ENCODE measurements at regions not wholly inside any gene's neighbourhood (a gene's known extent, or its start where the extent isn't known, plus 50 kb on each side); places are given as distances from the start of the nearest gene placed in this dataset.
"Not testable (repeated sequence)": the region's sequence is repeated elsewhere in the genome, so short reads cannot be mapped to it uniquely, and the experiment has no call there.

GRCh38 chr7:145784809-145785780 is 331.5 kb upstream of the CNTNAP2 start:
- no peak for DNase-seq

GRCh38 chr7:145781388-145781787 is 335.2 kb upstream of the CNTNAP2 start:
- not testable (repeated sequence) for DNase-seq

GRCh38 chr7:145779140-145779539 is 337.5 kb upstream of the CNTNAP2 start:
- DNase-seq = no peak

- DNase-seq = no peak
Measured at GRCh38 chr7:145774777-145775176, 341.8 kb upstream of the CNTNAP2 start.

- no peak for DNase-seq
Measured at GRCh38 chr7:145753004-145753403, 363.6 kb upstream of the CNTNAP2 start.

GRCh38 chr7:145737617-145738016 is 379.0 kb upstream of the CNTNAP2 start:
- DNase-seq = no peak

GRCh38 chr7:145735061-145735460 is 381.5 kb upstream of the CNTNAP2 start:
- no peak for DNase-seq

DNA sequence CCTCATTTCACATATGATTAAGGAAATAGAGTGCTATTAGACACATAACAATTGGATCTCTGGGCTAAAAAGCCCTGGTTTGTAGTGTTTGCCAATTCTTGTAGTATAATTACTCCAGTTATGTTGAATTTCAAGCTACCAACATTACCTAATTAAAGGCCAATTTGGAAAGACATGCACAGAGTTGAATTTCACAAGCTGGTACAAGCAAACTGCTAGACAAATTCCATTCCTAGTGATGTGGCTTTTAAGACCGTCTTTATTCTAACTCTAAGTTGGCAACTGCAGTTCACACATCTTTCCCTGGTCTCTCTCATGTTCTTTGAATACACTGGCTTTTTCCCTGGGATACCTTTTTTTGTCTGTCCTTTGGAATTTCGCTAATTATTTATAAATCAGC is 384.1 kb upstream of the CNTNAP2 start:
- DNase-seq = no peak

DNA sequence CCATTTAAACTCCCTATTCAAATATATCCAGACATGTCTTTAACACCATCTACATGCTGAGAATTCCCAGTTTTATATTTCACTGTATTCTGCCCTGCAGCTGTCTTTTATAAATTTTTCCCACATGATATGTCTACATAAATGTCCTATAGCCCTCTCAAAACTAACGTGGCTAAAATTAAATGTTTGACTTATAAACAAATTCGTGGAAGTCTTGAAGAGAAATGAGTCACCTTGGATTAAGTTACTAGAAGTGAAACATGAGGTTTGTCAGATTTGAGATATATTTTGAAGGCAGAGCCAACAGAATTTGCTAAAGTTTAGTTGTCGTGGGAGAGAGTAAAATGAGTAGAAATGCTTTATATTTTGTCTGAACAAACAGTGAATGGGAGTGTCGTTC is 386.9 kb upstream of the CNTNAP2 start:
- DNase-seq = no peak

DNA sequence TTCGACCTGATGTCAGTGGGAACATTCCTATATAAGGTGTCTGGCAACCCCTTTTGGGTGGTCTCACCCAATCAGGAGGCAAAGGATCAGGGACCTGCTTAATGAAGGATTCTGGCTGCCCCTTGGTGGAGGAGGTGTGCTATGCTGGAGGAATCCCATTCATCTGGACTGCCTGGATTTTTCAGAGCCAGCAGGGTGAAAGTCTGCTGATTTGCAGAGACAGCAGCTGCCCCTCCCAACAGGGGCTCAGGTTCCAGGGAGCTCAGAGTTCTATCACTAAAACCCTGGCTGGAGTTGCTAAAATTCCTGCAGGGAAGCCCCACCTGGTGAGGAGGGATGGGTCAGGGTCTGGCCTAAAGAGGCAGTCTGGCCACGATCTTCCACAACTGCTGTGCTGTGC is 398.5 kb upstream of the CNTNAP2 start:
- no peak for DNase-seq

DNA sequence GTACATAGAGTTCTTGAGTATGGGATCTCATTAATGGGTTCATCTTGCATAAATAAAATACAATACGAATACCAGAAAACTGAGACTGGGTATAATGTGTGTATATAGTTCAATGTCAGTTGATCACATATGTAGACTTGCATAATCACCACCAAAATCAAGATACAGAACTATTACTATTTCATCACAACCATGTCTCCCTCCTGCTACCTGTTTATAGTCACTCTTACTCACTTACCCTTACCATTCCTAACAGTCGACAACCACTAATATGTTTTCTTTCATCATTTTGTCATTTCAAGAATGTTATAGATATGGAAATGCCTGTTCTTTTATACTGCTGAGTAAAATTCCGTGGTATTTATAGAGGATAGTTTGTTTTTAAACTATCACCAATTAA is 416.1 kb upstream of the CNTNAP2 start:
- no peak for DNase-seq

DNA sequence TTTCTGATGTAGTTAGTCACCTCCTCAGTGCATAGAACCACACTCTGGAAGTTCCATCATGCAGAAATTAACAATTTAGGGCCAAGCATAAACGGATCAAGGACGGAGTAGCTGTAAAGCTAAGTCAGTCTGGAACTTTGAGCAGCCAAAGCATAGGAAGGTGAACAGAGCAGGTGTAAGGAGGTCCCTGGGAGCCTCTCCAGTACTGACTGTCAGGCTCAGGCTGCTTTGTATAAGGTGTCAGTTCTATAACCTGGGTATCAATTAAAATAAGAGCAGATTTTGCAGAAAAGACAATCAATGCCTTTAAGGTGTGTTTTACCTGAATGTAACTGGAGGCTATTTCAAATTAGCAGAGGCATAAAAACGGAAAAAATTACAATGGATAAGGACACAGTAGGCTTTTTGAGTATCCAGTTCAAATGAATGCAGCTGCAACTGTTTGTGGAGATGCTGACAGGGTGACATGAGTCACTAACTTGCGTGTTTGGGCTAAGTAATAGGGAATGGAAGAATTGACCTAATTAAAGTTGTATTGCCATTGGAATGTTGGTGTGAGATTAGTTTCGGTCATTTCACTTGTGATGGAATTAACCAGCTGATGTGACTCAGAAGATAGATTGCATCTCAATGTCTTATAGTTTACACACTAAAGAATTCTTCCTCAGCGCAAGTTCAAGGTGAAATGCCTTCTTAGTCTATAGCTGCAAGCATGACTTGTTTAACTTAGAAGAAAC is 417.9 kb upstream of the CNTNAP2 start:
- no peak for DNase-seq

DNA sequence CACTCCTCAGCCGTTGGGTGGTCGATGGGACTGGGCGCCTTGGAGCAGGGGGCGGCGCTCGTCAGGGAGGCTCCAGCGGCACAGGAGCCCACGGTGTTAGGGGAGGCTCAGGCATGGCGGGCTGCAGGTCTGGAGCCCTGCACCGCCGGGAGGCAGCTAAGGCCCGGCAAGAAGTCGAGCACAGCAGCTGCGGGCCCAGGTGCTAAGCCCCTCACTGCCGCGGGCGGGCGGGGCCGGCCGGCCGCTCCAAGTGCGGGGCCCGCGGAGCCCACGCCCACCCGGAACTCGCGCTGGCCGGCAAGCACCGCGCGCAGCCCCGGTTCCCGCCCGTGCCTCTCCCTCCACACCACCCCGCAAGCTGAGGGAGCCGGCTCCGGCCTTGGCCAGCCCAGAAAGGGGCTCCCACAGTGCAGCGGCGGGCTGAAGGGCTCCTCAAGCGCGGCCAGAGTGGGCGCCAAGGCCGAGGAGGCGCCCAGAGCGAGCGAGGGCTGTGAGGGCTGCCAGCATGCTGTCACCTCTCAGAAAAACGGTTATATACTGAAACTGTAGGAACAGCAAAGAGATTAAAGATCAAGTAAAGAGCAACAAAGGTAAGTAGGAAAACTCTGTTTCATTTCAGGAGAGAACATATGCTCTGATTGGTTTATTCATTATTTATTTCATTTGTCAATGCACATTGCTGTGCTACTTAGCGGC is 419.0 kb upstream of the CNTNAP2 start:
- not testable (repeated sequence) for DNase-seq

DNA sequence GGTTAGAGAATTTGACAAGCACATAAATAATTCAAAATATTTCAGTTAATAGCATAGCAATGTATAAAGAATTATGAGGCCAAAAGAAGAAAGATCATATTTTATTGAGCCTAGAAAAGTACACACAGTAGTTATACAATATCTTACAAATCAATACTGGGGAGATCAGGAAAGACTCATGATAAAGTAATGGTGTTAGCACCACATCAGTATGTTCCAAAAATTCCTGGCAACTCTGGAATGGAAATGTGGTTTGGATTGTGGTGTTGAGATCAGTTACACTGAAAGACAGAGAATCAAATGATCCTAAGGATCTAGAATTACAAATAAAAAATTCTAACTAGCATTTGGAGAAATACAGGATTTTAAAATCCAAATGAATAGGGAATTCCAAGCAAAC is 420.5 kb upstream of the CNTNAP2 start:
- no peak for DNase-seq

DNA sequence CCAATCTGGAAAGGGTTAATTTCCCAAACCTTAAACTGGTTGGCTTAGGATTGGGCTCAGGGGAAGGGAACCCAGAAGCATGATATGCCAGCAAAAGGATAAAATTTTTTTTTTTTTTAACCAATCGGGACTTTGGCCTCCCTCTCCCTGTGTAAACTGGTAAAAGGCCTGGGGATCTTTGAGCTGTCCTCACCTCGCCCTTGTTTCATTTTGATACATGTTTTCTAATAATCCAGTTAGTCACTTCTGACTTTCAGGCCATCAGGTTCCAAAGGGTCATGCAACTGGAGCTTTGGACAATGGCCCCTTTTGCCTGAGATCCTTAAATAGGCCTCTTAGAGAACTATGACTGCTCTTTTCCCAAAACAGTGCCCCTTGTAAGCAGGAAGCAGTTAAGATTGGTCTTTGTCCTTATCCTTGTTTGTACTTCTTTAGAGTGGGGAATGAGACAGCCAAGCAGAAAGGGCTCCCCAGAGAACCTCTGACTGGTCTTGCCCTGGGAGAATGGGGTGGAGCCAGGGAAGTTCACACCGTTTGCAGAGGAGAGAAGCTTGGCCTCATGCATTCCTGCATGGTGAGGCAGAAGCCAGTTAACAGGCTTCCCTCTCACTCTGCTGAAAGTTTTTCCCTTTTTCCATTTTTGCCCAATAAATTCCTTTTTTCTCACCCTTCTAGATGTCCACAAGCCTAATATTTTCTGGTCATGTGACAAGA is 424.2 kb upstream of the CNTNAP2 start:
- no peak for DNase-seq

DNA sequence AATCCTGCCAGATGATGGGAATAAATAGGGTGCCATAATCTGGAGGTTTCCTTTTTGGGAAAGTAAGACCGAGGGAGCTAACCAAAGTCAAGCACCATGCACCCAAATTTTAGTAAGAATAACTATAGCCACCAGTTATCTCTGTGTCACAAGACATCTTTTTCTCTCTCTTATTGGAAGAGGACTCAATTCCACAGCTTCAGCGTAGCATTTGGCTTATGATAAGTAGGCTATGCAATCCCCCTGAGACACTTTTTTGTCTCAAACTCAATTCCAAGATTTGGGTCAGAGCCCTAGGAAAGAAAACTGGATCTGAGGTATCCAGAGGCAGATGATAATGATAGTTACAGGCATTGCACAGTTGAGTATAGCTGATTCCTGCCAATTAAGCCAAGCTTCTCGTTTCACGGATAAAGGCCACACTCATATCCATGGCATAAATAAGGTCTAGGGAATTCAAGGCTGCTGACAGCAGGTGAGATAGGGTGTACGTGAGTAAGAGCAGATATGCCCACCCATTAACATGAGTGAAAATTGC is 425.2 kb upstream of the CNTNAP2 start:
- DNase-seq = no peak

GRCh38 chr7:145681646-145682045 is 435.0 kb upstream of the CNTNAP2 start:
- DNase-seq = no peak

DNA sequence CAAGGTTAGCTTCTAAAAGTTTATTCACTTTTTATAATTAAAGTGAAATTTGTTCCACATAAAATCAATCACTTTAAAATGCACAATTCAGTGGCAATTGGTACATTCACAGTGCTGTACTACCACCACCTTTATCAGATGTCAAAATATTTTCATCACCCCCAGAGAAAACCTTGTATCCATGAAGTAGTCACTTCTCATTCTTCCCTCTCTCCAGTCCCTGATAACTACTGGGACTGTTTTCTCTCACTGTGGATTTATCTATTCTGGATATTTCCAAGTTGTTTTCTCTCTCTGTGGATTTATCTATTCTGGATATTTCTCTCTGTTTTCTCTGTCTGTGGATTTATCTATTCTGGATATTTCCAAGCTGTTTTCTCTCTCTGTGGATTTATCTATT is 435.4 kb upstream of the CNTNAP2 start:
- DNase-seq = no peak

GRCh38 chr7:145665499-145666258 is 450.9 kb upstream of the CNTNAP2 start:
- no peak for DNase-seq

DNA sequence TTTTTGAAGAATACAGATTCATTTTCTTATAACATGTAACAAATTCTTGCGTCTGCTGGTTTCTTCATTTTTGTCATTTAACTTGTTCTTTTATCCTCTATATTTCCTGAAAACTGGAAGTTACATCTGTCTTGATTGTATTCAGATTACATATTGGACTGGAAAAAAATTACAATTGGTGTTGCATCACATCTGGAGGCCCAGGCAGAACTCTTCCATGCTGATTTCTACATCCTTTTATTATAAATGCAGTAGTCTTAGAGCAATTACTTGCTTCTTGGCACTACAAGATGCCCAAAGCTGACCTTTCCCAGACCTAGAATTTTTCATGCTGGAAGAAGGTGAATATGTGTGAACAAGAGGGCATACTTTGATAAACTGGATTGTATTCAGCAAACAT is 460.9 kb upstream of the CNTNAP2 start:
- DNase-seq = no peak

DNA sequence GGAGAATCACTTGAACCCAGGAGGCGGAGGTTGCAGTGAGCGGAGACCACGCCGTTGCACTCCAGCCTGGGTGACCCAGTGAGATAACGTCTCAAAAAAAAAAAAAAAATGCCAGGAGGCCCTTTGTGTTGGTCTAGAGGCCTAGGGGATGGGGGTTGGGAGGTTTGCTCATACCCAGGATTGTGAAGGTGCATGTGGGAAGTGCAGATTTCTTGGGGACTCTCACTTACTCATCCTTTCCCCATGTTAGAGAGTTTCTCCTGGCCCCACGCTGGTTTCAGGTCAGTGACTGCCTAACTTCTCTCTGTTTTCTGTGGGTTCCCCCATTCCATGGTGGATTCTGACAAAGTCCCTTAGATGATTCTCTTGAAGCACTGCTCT is 471.5 kb upstream of the CNTNAP2 start:
- no peak for DNase-seq

All from NCI-H526 (cell line).